ENCODE measurements at regions not wholly inside any gene's neighbourhood (a gene's known extent, or its start where the extent isn't known, plus 50 kb on each side); places are given as distances from the start of the nearest gene placed in this dataset.
A peak's percentile ranks its signal among the peaks of the same experiment; 100 is the strongest.

DNA sequence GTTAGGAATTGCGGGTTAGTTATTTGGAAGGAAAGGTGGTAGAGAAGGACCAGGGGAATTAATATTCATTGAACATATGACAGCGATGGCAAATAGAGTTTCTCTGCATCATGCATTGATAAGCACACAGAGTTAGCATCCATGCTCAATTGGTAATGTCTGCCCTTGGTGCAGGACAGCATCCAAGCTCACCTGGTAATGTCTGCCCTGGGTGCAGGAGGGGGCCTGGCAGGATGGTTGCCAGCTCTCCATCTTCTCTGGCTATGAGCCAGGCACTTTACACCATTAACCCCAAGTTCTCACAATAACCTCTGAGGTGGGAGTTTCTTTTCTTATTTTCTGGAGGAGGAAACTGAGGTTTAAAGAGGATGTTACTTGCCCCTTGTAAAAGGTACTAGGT is 50.4 kb upstream of the RBFOX2 start:
- TF ChIP-seq CHD2 (IDR thresholded peaks at IDR 0.05; ENCODE audit: borderline replicate concordance, low read depth, low read length), result no peak
- no peak for TF ChIP-seq SMC3 (IDR thresholded peaks at IDR 0.05; ENCODE audit: borderline replicate concordance, low read length)
- TF ChIP-seq, protein P1, sequence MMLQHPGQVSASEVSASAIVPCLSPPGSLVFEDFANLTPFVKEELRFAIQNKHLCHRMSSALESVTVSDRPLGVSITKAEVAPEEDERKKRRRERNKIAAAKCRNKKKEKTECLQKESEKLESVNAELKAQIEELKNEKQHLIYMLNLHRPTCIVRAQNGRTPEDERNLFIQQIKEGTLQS (IDR thresholded peaks at IDR 0.05; ENCODE audit: borderline replicate concordance, extremely low read depth, low read depth, low read length), result no peak
- TF ChIP-seq CBX5 (IDR thresholded peaks at IDR 0.05; ENCODE audit: low read depth), result no peak
- no peak for TF ChIP-seq POLR2A (IDR thresholded peaks at IDR 0.05; ENCODE audit: low read depth, low read length)
- no peak for TF ChIP-seq MEF2A (IDR thresholded peaks at IDR 0.05; ENCODE audit: insufficient read depth, low read depth, low read length)
- no peak for TF ChIP-seq IRF5 (IDR thresholded peaks at IDR 0.05; ENCODE audit: borderline replicate concordance)
- TF ChIP-seq HDGF (IDR thresholded peaks at IDR 0.05), result no peak
- TF ChIP-seq, protein P2, sequence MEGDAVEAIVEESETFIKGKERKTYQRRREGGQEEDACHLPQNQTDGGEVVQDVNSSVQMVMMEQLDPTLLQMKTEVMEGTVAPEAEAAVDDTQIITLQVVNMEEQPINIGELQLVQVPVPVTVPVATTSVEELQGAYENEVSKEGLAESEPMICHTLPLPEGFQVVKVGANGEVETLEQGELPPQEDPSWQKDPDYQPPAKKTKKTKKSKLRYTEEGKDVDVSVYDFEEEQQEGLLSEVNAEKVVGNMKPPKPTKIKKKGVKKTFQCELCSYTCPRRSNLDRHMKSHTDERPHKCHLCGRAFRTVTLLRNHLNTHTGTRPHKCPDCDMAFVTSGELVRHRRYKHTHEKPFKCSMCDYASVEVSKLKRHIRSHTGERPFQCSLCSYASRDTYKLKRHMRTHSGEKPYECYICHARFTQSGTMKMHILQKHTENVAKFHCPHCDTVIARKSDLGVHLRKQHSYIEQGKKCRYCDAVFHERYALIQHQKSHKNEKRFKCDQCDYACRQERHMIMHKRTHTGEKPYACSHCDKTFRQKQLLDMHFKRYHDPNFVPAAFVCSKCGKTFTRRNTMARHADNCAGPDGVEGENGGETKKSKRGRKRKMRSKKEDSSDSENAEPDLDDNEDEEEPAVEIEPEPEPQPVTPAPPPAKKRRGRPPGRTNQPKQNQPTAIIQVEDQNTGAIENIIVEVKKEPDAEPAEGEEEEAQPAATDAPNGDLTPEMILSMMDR (IDR thresholded peaks at IDR 0.05 in 2 of 3, conservative IDR thresholded peaks at IDR 0.05 in 1 of 3; ENCODE audit: control insufficient read depth in 2 of 3, extremely low read depth in 1 of 3, insufficient read depth in 1 of 3, low read depth in 3 of 3, low read length in 3 of 3), result no peak
- no peak for TF ChIP-seq NRF1 (conservative IDR thresholded peaks at IDR 0.05; ENCODE audit: low read depth, low read length)
- TF ChIP-seq NFYB (IDR thresholded peaks at IDR 0.05; ENCODE audit: insufficient read depth, low read depth, low read length), result no peak
- TF ChIP-seq, protein P3, sequence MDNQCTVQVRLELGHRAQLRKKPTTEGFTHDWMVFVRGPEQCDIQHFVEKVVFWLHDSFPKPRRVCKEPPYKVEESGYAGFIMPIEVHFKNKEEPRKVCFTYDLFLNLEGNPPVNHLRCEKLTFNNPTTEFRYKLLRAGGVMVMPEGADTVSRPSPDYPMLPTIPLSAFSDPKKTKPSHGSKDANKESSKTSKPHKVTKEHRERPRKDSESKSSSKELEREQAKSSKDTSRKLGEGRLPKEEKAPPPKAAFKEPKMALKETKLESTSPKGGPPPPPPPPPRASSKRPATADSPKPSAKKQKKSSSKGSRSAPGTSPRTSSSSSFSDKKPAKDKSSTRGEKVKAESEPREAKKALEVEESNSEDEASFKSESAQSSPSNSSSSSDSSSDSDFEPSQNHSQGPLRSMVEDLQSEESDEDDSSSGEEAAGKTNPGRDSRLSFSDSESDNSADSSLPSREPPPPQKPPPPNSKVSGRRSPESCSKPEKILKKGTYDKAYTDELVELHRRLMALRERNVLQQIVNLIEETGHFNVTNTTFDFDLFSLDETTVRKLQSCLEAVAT (IDR thresholded peaks at IDR 0.05), result peak; percentile 88
- TF ChIP-seq SIN3A (IDR thresholded peaks at IDR 0.05; ENCODE audit: low read depth, low read length), result no peak
- TF ChIP-seq EP300 (IDR thresholded peaks at IDR 0.05; ENCODE audit: borderline replicate concordance in 1 of 2, control insufficient read depth in 1 of 2, low read depth in 2 of 2, low read length in 2 of 2), result no peak

All from GM12878 (cell line).